Progenitor cell of endocrine pancreas (in vitro differentiated cells): ENCODE measurements at regions not wholly inside any gene's neighbourhood (a gene's known extent, or its start where the extent isn't known, plus 50 kb on each side); places are given as distances from the start of the nearest gene placed in this dataset.

ENCODE experiments used
- DNase-seq: peaks from one replicate; pipeline ENCODE4 v3.0.0; 2021; ENCODE audit warnings: low spot score; ENCODE audit not compliant: unreplicated experiment
- H3K27ac Mint-ChIP-seq: 2 replicates; pipeline ENCODE4 v1.8.0; 2021; ENCODE audit warnings: mild to moderate bottlenecking, moderate library complexity, mixed read lengths
- H3K27me3 Mint-ChIP-seq: 2 replicates; pipeline ENCODE4 v1.8.0; 2021; ENCODE audit warnings: mixed read lengths
- H3K36me3 Mint-ChIP-seq: 2 replicates; pipeline ENCODE4 v1.8.0; 2022; ENCODE audit warnings: mixed read lengths; ENCODE audit not compliant: insufficient read depth
- H3K4me1 Mint-ChIP-seq: 2 replicates; pipeline ENCODE4 v1.8.0; 2021; ENCODE audit warnings: low read depth, mixed read lengths
- H3K4me3 Mint-ChIP-seq: 2 replicates; pipeline ENCODE4 v1.8.0; 2021; ENCODE audit warnings: low read depth, mild to moderate bottlenecking, moderate library complexity, mixed read lengths
- H3K9me3 Mint-ChIP-seq: 2 replicates; pipeline ENCODE4 v1.8.0; 2021; ENCODE audit warnings: low read depth, mixed read lengths
- TF ChIP-seq, protein P1 (sequence below): fragments of 200-600 bp; sonication (generic); IDR thresholded peaks from one replicate; pipeline ENCODE4 v1.5.0; 2021; ENCODE audit warnings: antibody characterized with exemption, mild to moderate bottlenecking; ENCODE audit not compliant: unreplicated experiment

DNA sequence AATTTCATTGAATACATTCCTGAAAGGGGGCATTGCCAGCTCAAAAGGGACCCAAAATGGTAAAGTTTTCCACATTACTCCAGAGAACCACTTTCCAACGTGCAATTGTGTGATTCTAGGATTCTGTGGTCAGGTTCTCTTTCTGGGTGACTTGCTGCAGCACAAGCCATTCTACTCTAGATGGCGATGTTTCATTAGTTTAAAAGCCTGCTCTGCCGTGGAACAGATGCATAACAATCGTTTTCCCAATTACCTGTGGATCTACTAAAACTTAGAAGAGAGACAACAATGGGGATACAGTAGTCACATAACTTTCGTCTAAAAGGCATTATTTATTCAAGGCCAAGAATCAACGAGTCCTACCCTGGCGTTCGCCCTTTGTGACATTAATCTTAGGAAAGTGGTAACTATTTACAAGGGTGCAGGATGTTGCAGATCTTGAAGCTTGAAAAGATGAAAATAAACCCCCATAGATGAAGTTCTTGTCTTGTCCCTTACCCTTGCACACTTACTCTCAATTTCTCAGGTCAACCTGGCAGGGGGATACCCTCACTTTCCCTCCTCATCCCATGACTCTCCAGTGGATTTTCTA is 400.9 kb downstream of the SNAPC1 start:
- TF ChIP-seq, protein P1, sequence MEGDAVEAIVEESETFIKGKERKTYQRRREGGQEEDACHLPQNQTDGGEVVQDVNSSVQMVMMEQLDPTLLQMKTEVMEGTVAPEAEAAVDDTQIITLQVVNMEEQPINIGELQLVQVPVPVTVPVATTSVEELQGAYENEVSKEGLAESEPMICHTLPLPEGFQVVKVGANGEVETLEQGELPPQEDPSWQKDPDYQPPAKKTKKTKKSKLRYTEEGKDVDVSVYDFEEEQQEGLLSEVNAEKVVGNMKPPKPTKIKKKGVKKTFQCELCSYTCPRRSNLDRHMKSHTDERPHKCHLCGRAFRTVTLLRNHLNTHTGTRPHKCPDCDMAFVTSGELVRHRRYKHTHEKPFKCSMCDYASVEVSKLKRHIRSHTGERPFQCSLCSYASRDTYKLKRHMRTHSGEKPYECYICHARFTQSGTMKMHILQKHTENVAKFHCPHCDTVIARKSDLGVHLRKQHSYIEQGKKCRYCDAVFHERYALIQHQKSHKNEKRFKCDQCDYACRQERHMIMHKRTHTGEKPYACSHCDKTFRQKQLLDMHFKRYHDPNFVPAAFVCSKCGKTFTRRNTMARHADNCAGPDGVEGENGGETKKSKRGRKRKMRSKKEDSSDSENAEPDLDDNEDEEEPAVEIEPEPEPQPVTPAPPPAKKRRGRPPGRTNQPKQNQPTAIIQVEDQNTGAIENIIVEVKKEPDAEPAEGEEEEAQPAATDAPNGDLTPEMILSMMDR = peak; percentile 91
- no peak overlapping the region for H3K4me3 Mint-ChIP-seq
- peaks cover 22% of the 10 kb centered on the region for H3K27me3 Mint-ChIP-seq
- no peaks in the 10 kb centered on the region for H3K9me3 Mint-ChIP-seq
- no peaks in the 10 kb centered on the region for H3K4me1 Mint-ChIP-seq
- DNase-seq = peak; percentile 15
- no peak overlapping the region for H3K27ac Mint-ChIP-seq
- H3K36me3 Mint-ChIP-seq = no peaks in the 10 kb centered on the region

DNA sequence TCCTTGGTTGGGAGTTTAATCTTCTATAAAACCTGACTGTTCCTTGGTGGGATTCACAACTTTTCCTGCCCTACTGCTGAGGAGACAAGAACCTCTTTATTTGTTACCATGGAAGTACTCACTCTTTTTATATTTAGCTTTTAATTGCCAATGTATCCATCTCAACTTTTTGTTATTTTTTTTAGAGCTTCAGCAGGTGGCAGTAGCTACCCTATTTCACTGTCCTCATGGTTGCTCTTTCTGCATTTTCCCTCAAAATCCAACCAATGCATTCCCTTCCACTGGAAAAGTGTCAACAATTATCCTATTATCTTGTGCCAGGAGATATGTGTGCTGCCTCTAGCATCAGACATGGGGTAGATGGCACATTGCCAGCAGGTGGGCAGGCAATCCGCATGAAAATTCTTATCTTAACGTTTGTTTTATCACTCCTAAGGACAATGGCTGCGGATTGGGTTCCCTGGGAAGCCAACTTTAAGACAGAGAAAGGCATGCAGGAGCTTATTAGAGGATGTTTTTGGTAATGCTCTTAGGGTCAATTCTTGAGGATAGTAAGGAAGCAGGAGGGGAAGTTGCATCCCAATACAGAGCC is 406.4 kb downstream of the SNAPC1 start:
- DNase-seq = no peak
- Mint-ChIP-seq H3K9me3 (no peaks in the 10 kb centered on the region), H3K27ac (no peak overlapping the region), H3K4me1 (no peaks in the 10 kb centered on the region), H3K4me3 (no peak overlapping the region), H3K36me3 (no peaks in the 10 kb centered on the region), H3K27me3 (peaks cover 11% of the 10 kb centered on the region)
- TF ChIP-seq, protein P1 = peak; percentile 17

DNA sequence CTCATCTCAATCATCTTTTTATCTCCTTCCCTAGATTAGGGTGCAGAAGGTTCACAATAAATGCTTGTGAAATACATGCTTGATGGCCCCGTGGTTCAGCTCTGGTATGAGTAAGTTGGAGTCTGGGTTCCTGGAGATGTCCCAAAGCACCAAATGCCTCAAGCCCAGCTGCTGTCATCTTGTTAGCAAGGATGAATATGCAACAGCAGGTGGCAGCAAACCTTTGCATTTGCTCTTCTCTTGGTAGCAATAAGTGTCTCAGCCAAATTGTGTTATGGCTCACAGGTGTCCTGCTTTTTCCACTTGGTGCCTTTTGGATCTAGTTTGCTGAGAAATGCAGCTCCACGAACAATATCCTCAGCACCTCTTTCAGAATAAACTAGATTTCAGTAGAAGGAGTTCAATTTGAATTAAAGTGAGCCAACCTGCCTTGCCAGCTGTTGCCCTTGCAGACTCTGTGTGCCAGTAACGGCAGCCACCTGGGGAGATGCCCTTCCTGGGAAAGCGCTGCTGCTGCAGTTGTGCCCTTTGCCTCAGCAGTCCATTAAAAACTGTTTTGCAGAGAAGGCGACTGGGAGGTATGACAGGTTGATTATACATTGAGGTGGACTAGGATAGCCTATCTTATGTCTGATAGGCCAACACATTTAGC is 417.3 kb downstream of the SNAPC1 start:
- peak; percentile 43 for DNase-seq
- Mint-ChIP-seq H3K27me3 (no peaks in the 10 kb centered on the region), H3K9me3 (peaks cover 3% of the 10 kb centered on the region), H3K4me1 (peaks cover 1% of the 10 kb centered on the region), H3K36me3 (peaks cover 2% of the 10 kb centered on the region), H3K27ac (no peak overlapping the region), H3K4me3 (no peak overlapping the region)
- TF ChIP-seq, protein P1 = peak; percentile 84

DNA sequence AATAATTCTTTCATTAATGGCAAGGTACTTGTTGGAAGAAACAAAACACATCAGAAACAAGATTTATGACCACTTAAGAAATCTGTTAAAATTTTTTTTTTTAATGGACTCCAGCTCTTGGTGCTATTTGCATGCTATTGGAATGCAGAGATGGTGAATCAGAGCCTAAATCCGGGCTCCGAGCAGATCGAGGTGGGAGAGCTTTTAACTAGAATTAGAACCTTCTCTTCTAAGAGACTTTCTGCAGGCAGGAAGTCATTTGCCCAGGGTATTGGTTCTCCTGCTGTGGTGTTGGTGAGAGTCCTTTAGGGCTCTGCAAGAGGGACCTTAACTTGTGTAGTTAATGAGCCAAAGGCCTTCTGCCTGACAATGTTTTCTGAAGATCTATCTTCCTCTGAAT is 419.4 kb downstream of the SNAPC1 start:
- Mint-ChIP-seq H3K27ac (no peak overlapping the region), H3K4me1 (peaks cover 1% of the 10 kb centered on the region), H3K36me3 (no peaks in the 10 kb centered on the region), H3K4me3 (no peak overlapping the region), H3K9me3 (peaks cover 3% of the 10 kb centered on the region), H3K27me3 (no peaks in the 10 kb centered on the region)
- TF ChIP-seq, protein P1 = no peak
- no peak for DNase-seq

DNA sequence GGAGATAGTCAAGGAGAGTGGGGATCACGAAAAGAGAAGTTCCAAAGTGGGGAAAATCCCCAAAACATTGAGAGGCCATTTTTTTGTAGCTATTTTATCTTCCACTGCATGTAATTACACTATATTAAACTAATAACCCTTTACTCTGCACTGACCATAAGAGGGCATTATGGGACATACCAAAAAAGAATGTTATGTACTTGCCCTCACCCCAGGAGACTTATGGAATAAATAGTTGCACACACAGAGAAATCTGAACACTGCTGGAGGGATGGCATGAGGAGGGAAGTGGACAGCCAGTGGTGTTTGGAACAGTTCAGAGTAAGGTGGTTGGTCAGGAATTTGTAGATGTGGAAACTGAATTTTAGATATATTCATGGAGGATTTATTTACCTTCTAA is 422.9 kb downstream of the SNAPC1 start:
- Mint-ChIP-seq H3K27ac (no peak overlapping the region), H3K9me3 (no peaks in the 10 kb centered on the region), H3K27me3 (no peaks in the 10 kb centered on the region), H3K4me3 (no peak overlapping the region), H3K4me1 (no peaks in the 10 kb centered on the region), H3K36me3 (no peaks in the 10 kb centered on the region)
- no peak for DNase-seq
- TF ChIP-seq, protein P1 = no peak
